IPS-18c (cell line): ENCODE measurements at regions not wholly inside any gene's neighbourhood (a gene's known extent, or its start where the extent isn't known, plus 50 kb on each side); places are given as distances from the start of the nearest gene placed in this dataset.
"Not testable (repeated sequence)": the region's sequence is repeated elsewhere in the genome, so short reads cannot be mapped to it uniquely, and the experiment has no call there.

Source experiments
- H3K4me3 ChIP-seq: 2 replicates; pipeline ENCODE4 v1.7.0; 2013; ENCODE audit warnings: low read depth, mild to moderate bottlenecking, low read length, moderate library complexity; ENCODE audit not compliant: insufficient read depth
- H3K9me3 ChIP-seq: one replicate; pipeline ENCODE4 v1.6.1; 2013; ENCODE audit warnings: mild to moderate bottlenecking, low read length, moderate library complexity; ENCODE audit not compliant: control insufficient read depth, insufficient read depth

DNA sequence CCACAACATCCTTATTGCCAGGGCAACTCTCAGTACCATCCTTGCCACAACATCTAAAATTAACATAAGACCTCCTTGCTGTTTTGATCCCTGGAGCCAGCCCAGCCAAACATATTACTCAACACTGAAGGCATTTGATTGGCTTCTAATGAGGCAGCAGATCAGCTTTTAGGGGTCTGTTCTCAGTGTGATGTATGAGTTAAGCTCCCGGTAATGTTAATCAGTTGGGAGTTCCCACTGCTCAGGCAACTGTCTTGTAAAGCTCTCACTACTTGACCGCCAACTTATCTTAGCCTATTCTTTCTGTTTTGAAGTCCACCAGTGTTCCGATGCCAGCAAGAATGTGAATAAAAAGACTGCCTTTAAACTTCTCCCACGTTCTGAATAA, 158.9 kb downstream of the FOXB1 start:
- Histone ChIP-seq H3K9me3 (no peaks in the 10 kb centered on the region), H3K4me3 (no peak overlapping the region)

DNA sequence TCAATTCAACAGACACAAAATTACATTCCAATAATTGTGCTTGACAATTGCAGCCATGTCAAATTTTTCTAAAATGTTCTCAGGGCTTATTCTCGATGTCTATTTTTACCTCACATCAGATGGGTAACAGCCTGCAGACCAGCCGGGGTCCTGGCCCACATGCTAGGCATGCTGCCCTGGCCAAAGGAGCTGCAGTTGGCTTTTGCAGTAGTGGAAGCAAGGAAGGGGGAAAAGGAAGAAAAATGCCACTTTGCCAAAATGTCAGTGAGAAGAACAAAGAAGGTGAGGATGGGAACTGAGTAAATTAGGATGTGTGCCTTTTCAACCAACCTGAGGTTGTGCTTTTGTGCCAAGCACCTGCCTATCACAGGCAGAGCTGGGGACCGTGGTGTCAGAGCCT, 161.0 kb downstream of the FOXB1 start:
- no peak overlapping the region for H3K4me3 ChIP-seq

DNA sequence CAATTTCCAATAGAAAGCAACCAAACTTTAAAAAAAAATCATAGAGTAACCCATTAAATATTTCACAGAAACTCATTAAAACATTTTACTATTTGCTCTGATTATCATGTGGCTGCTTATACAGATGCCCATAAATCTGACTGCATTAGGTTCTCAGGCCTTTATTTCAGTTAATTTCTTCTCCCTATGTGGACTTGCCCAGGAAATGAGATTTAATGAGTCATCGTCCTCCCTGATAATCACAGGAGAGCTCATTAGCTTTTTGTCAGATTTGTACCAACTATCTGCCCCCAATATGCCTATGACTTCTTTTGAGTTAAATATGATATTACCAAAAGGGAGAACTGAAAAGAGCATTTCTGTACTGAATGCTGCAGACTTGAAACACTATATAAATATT, 168.0 kb downstream of the FOXB1 start:
- H3K4me3 ChIP-seq = no peak overlapping the region
- no peaks in the 10 kb centered on the region for H3K9me3 ChIP-seq

More for the DNA sequence above, 161.0 kb downstream of the FOXB1 start:
- no peaks in the 10 kb centered on the region for H3K9me3 ChIP-seq

DNA sequence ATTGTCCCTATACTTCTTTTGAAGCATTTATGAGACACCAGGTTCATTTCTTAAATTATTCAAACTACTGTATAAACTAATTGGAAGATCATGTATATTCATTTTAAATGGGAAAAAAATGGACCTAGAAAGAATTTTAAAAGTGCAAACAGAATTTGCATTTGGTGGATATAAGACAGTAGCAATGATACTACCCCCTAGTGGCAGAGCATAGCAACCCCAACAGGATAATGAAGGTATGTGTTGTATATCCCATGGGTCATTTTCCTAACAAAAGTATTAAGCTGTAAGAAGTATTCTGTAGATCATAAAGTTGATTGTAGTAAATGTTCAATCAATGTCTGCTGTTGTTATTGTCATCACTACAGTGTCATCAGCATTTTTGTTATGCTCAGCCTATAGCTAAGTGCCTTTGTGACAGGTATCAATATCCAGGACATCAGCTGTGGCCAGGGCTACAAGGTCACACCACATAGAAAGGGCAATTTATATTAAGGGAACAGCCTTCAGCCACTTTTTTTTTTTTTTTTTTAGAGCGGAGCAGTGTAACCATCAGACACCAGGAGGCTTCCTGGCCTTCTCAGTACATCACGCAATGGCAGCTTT, 175.8 kb downstream of the FOXB1 start:
- Histone ChIP-seq H3K9me3 (no peaks in the 10 kb centered on the region), H3K4me3 (no peak overlapping the region)

DNA sequence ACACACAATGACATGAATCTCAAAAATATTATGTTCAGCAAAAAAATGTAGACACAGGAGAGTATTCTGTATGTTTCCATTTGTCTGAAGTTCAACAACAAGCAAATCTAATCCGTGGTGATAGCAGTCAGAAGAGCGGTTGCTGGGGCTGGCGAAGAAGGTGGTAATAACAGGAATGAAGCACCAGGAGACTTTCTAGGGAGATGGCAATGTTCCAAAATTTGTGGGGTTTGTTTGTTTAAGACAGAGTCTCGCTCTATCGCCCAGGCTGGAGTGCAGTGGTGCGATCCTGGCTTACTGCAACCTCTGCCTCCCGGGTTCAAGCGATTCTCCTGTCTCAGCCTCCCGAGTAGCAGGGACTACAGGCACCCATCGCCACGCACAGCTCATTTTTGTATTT, 177.8 kb downstream of the FOXB1 start:
- H3K4me3 ChIP-seq, H3K9me3 ChIP-seq: not testable (repeated sequence)

DNA sequence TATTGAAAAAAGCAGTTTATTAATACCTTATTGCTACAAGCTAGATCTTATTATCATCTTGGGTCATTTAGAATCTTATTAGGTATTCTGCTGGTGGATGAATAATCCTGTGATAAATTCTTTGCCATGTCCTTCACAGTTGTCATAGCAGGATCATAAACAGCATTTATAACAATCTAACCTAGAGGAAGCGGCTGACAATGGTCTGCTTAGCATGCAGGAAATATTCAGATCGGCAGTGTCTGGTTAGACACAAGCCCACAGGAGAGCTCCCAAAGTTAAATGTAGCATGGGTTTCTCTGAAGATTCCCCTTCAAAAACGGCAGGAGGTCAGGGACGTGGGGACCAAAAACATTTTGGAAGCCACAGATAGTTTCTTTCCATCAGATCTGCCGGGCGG, 179.3 kb downstream of the FOXB1 start:
- H3K4me3 ChIP-seq = no peak overlapping the region
- peaks cover 2% of the 10 kb centered on the region for H3K9me3 ChIP-seq

DNA sequence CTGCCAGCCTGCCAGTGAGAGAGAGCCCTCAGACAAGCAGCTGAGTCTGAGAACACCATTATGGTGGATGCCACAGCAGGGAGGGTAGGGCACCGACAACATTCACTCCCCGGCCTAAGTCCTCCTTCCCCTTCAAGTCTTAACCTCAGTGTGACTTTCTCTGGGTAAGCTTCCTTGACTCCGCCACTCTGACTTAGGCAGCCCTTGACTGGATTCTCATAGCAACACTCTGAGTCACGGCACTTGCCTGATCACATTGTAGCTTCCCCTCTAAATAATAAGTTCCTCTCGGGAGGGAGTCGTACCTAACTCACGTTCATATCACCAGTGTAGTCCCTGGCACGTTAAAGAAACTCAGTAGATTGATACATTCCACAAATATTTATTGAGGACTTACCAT, 180.5 kb downstream of the FOXB1 start:
- peaks cover 2% of the 10 kb centered on the region for H3K9me3 ChIP-seq

DNA sequence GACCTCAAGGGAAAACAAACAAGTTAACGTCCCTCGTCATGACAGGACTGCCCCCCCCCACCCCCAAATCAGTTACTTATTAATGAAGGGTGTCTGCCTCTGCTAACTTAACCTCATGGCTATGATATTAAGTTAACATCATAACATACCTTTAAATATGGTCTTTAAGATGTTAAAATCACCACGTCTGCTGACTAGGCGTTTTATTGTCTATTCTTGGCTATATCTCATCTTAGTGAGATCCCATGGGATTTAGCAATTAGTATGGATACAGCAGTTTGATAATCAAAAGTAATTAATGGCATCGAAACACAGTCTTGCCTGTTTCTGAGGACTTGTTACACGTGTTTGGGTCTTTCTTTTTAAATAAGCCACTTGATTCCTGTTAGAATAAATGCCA, 186.9 kb downstream of the FOXB1 start:
- H3K4me3 ChIP-seq = no peak overlapping the region
- peaks cover 2% of the 10 kb centered on the region for H3K9me3 ChIP-seq

More for the DNA sequence above, 180.5 kb downstream of the FOXB1 start:
- no peak overlapping the region for H3K4me3 ChIP-seq

DNA sequence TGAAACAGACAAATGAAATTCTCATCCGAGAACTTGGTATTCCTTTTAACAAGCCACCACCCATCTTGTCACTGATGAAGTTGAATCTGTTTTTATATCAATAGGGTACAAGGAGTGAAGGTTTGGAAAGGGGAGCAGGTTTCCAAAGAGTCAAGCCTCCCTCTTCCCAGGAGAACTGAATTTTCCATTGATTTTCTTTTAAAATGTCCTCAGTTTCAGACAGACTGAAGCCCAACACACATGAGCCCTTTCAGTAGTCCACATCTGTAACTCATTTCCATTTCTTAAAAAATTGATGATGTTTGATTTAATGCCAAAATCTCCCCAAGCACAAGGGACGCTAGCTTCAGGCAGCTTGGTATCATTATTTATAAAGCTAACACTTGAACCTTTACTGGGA, 187.7 kb downstream of the FOXB1 start:
- Histone ChIP-seq H3K9me3 (no peaks in the 10 kb centered on the region), H3K4me3 (no peak overlapping the region)

DNA sequence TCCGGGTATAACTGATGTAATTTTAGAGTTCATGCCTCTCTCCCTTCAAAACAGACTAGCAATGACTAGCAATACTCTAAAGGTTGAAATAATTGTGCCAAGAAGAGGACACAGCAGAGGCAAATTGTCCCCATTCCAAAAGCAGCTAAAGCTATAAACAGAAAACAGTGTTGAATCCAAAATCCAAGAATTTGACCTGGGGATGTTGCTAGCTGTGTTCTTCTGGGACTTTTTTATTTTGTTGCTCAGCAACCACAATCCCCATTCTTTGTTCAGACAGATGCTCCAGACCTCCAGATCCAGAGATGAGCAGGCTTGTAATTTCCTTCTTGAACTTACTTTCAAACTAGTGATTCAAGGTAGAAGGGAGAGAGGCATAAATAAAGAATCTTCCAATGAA, 191.5 kb downstream of the FOXB1 start:
- Histone ChIP-seq H3K9me3 (no peaks in the 10 kb centered on the region), H3K4me3 (no peak overlapping the region)

DNA sequence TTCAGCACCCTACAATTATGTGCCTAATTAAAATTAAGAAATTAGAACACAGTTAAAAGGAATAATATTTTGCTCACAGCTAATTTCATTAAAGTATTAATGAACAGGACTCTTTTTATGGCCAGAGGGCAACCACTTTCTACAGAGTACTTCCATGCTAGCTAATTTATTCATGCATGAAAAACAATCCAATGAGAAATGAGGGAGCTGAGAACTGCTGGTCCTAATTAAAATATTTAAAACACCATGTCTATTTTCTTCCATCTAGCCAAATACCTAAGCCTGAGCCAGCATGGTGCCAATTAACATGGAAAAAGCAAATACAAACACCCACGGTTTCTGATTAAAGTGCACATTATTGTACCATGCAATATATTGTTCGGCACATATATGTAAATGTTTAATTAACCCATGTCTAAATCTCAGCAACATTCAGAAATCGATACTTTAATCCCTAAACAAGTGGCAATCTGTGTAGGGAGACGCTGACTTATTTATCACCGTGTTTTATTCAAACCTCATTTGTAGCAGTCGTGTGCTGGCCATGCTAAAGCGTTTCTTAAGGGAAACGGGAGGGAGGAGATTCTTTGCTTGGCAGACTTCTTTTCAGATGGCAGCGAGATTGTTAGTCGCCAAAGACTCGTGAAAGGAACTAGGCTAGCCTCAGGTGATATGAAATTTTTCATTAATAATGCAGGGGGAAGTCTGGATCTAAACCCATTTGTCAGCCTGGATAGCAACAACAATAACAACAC, 193.5 kb downstream of the ANXA2 start:
- Histone ChIP-seq H3K9me3 (no peaks in the 10 kb centered on the region), H3K4me3 (no peak overlapping the region)

DNA sequence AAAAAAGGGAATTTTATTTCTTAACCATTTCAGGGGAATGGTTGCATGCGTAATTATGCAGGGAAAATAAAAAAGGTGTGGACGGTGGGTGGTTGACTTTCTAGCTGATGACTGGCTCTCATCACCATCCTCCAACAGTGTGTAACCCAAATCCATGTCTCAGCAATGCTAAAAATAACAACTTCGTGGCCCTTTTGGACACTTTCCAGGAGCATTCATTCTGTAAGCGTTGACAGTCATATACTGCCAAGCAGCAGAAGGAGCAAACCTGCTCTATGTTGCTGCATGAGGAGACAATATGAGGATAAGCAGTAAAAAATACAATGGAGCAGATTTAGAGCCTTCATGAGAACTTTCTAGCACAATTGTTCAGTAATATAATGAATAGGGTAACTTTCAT, 189.1 kb downstream of the ANXA2 start:
- Histone ChIP-seq H3K9me3 (no peaks in the 10 kb centered on the region), H3K4me3 (no peak overlapping the region)

DNA sequence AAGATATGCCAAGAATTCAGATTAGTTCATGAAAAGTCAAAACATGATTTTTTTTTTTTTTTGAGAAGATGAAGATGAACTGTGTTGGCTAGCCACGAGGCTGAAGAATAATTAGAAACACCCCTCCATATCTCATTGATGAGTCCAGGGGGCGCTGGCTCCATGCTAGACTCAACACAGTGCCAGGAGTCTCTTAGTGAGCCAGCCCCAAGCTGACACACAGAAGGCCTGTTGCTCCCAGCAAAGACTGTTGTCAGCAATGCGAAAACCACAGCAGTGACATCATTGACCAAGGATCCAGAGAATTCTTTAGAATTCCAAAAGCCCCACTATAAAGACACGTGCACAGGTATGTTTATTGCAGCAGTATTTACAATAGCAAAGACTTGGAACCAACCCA, 185.2 kb downstream of the ANXA2 start:
- Histone ChIP-seq H3K4me3 (no peak overlapping the region), H3K9me3 (no peaks in the 10 kb centered on the region)

DNA sequence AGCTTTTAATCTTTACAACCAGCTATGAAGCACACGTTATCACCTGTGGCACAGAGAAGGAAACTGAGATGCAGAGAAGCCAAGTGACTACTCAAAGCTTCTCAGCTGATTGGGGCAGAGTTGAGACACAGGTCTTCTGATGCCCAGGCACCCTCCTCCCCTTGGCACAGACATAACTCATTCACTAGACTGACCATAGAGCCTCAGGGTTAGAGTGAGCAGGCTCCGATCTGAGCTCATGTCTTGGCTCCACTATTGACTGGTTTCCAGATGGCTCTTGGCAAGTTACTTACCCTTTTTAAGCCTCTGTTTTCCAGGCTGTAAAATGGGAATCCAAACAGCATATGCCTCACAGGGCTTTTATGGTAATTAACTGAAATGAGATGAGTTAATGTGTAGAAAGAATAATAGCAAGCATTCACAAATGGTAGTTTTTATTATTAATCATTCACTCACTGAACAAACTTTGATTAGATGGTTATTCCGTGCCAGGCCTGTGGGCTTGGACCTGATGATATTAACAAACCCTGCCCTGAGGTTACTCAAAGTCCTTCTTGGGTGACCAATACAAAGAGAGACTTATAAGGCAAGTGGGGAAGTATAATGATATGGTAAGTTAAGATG, 184.3 kb downstream of the ANXA2 start:
- no peak overlapping the region for H3K4me3 ChIP-seq
- H3K9me3 ChIP-seq = no peaks in the 10 kb centered on the region

DNA sequence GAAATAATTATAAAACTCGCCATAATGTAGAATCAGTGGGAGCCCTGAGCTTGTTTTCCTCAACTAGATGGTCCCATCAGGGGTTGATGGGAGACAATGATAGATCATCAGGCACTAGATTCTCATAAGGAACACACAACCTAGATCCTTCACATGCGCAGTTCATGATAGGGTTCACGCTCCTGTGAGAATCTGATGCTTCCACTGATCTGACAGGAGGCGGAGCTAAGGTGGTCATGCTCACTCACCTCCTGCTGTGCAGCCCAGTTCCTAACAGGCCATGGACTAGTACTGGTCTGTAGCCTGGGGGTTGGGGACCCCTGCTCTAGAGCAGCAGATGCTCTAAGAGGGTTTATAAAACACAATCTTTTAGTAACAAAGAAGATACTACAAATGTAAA, 183.6 kb downstream of the ANXA2 start:
- Histone ChIP-seq H3K4me3 (no peak overlapping the region), H3K9me3 (no peaks in the 10 kb centered on the region)

DNA sequence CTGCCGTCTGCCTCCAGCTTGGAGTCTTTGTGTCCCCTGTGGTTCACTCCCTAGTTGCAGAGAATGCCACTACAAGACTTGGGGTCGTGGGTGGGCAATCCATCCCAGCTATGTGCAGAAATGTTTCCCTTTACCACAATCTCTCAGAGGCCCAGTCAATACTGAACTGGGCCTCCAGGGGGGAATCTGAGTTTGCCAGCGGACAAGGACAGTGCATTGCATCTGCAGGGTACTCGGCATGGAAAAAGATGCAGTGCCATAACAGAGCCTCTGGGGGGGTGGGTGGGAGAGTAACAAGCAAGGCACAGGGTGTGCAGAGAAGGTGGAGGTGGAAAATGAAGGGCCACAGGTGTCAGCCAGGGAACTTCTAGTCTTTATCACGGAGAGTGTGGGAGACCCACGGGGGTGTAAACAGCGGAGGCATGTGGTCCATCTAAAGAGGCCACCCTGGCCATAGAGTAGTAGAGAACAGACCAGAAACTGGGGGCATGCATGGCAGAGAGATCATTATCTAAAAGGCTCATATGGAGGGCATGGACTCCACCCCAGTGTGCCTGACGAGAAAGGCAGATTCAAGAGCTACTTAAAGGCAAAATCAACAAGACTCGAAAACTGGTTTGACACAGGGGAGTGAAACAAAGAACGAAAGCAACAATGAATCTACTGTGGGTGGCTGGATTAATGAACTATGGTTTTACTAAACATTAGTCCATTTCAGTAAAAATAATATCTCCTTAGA, 182.4 kb downstream of the ANXA2 start:
- Histone ChIP-seq H3K9me3 (no peaks in the 10 kb centered on the region), H3K4me3 (no peak overlapping the region)

DNA sequence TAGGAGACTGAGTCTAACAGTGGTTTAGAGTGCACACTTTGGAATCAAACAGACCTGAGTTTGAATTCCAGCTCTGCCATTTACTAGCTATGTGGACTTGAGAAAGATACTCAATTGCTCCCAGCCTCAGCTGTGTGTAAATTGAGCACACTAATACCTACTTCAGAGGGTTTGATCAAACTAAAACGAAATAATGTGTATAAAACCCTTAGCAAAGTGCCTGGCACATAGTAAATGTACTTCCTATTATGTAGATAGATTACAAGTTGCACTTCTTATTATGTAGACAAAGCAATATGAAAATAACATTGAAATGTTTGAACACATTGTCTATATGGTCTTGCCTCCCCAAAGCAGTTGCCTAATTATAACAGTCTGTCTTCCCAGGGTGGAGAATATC, 180.6 kb downstream of the ANXA2 start:
- no peaks in the 10 kb centered on the region for H3K9me3 ChIP-seq
- no peak overlapping the region for H3K4me3 ChIP-seq

DNA sequence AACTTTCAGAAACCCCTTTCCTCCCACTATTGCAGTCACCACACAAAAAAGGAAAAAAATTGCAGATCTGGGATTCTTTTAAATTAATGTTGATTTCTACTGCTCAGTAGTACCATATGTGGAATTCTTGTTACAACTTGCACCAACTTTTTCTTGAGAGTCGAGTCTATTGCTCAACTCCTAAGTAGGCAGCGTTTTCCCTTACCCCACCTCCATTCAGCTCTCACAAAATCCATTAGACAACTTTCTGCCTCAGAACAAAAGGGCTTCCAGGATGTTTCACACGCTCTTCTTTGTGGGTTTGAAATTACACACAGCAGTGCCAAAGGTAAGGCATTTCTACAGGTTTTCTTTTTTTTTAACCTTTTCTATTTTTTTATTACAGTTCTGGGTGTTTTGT, 179.5 kb downstream of the ANXA2 start:
- H3K9me3 ChIP-seq = no peaks in the 10 kb centered on the region
- no peak overlapping the region for H3K4me3 ChIP-seq
